Lung microvascular endothelial cell (primary cell): ENCODE measurements at regions not wholly inside any gene's neighbourhood (a gene's known extent, or its start where the extent isn't known, plus 50 kb on each side); places are given as distances from the start of the nearest gene placed in this dataset.
"Not testable (repeated sequence)": the region's sequence is repeated elsewhere in the genome, so short reads cannot be mapped to it uniquely, and the experiment has no call there.

Experiments used
- DNase-seq, 2 donors: peaks; one replicate each; pipeline versions ENCODE4 v3.0.0 to v3.0.0-alpha.2; 2010; ENCODE audit warnings: low read depth in 2 of 2

- no peak for DNase-seq
Measured at GRCh38 chr3:29026959-29027358, 253.9 kb upstream of the RBMS3 start.

- DNase-seq = not testable (repeated sequence)
Measured at GRCh38 chr3:29031175-29031574, 249.7 kb upstream of the RBMS3 start.

- no peak for DNase-seq
Measured at GRCh38 chr3:29033511-29033910, 247.4 kb upstream of the RBMS3 start.

GRCh38 chr3:29050155-29050554 lies 230.7 kb upstream of the RBMS3 start:
- no peak for DNase-seq

- no peak for DNase-seq
Measured at GRCh38 chr3:29057326-29057725, 223.5 kb upstream of the RBMS3 start.

GRCh38 chr3:29064085-29064484 lies 216.8 kb upstream of the RBMS3 start:
- no peak for DNase-seq

- peak; percentile 84 to 99 for DNase-seq
Measured at GRCh38 chr3:29065211-29065785, 215.6 kb upstream of the RBMS3 start.

- DNase-seq = peak in 1 of 2 donors; percentile 44
Measured at GRCh38 chr3:29067007-29067406, 213.9 kb upstream of the RBMS3 start.

- DNase-seq = no peak
Measured at GRCh38 chr3:29070959-29071634, 209.8 kb upstream of the RBMS3 start.

- no peak for DNase-seq
Measured at GRCh38 chr3:29072611-29073010, 208.3 kb upstream of the RBMS3 start.

GRCh38 chr3:29077356-29077755 lies 203.5 kb upstream of the RBMS3 start:
- DNase-seq = no peak

- no peak for DNase-seq
Measured at GRCh38 chr3:29079358-29079757, 201.5 kb upstream of the RBMS3 start.

- DNase-seq = no peak
Measured at GRCh38 chr3:29080967-29081366, 199.9 kb upstream of the RBMS3 start.

- no peak for DNase-seq
Measured at GRCh38 chr3:29083081-29083480, 197.8 kb upstream of the RBMS3 start.

GRCh38 chr3:29083676-29084075 lies 197.2 kb upstream of the RBMS3 start:
- DNase-seq = no peak

GRCh38 chr3:29088579-29088978 lies 192.3 kb upstream of the RBMS3 start:
- no peak for DNase-seq

- peak in 1 of 2 donors; percentile 4 for DNase-seq
Measured at GRCh38 chr3:29090912-29091597, 189.8 kb upstream of the RBMS3 start.

- DNase-seq = peak in 1 of 2 donors; percentile 18
Measured at GRCh38 chr3:29091599-29092189, 189.2 kb upstream of the RBMS3 start.

GRCh38 chr3:29092348-29092747 lies 188.5 kb upstream of the RBMS3 start:
- no peak for DNase-seq

- DNase-seq = peak in 1 of 2 donors; percentile 5
Measured at GRCh38 chr3:29099296-29099695, 181.6 kb upstream of the RBMS3 start.

GRCh38 chr3:29099775-29100174 lies 181.1 kb upstream of the RBMS3 start:
- DNase-seq = no peak

GRCh38 chr3:29100292-29100691 lies 180.6 kb upstream of the RBMS3 start:
- DNase-seq = peak in 1 of 2 donors; percentile 3
